T-cell (primary cell): ENCODE measurements at regions not wholly inside any gene's neighbourhood (a gene's known extent, or its start where the extent isn't known, plus 50 kb on each side); places are given as distances from the start of the nearest gene placed in this dataset.

ENCODE experiments used
- ATAC-seq, 4 experiments: fragments of 200-7000 bp in 3 of 4; fragments of 150-1000 bp in 1 of 4; cut with Tn5 transposase; replicated peaks in 1 of 4; 1 replicate in 3 of 4; 2 replicates in 1 of 4; pipeline ENCODE4 v1.10.0; 2021; ENCODE audit warnings: moderate library complexity in 3 of 4, mild to moderate bottlenecking in 2 of 4, moderate number of reproducible peaks in 1 of 4
- CTCF ChIA-PET, 2 donors: fragments of 300-600 bp; sonication (Branson Sonifier 250); formaldehyde crosslinking; loops; one replicate each; lab custom pipeline; 2022; ENCODE audit warnings: antibody characterized with exemption in 2 of 2; lab: Charles Lee
- POLR2A ChIA-PET, 2 donors: fragments of 300-600 bp; sonication (Branson Sonifier 250); formaldehyde crosslinking; loops; one replicate each; lab custom pipeline; 2022; ENCODE audit warnings: antibody characterized with exemption in 2 of 2; lab: Charles Lee
- DNase-seq, 35 experiments: peaks; one replicate each; pipeline versions ENCODE4 v3.0.0 to v3.0.0-alpha.2; 2013 to 2023
- H3K27ac ChIP-seq: one replicate; pipeline ENCODE4 v1.5.1; 2013; ENCODE audit warnings: low read length
- H3K27me3 ChIP-seq, 2 experiments: replicated peaks in 1 of 2; 1 replicate in 1 of 2; 2 replicates in 1 of 2; pipeline versions ENCODE4 v1.6.1 to v1.7.0; 2013; ENCODE audit warnings: low read length in 1 of 2, mixed read lengths in 1 of 2; ENCODE audit not compliant: control insufficient read depth in 2 of 2, insufficient read depth in 2 of 2; ENCODE audit errors: extremely low read depth in 1 of 2
- H3K36me3 ChIP-seq, 2 donors: 1 replicate in 1 of 2; 2 replicates in 1 of 2; pipeline versions ENCODE4 v1.6.1 to v1.7.0; 2013; ENCODE audit warnings: low read length in 1 of 2; ENCODE audit not compliant: control insufficient read depth in 2 of 2, insufficient read depth in 1 of 2; ENCODE audit errors: extremely low read depth in 1 of 2
- H3K4me1 ChIP-seq, 2 experiments: 1 replicate in 1 of 2; 2 replicates in 1 of 2; pipeline versions ENCODE4 v1.6.1 to v1.7.0; 2013; ENCODE audit warnings: low read length in 2 of 2, mixed read lengths in 1 of 2; ENCODE audit not compliant: insufficient read depth in 2 of 2, control insufficient read depth in 1 of 2; ENCODE audit errors: extremely low read depth in 1 of 2
- H3K4me3 ChIP-seq, 2 donors: 1 replicate in 1 of 2; 2 replicates in 1 of 2; pipeline versions ENCODE4 v1.5.1 to v1.7.0; 2013; ENCODE audit warnings: mild to moderate bottlenecking in 2 of 2, low read length in 1 of 2, moderate library complexity in 1 of 2; ENCODE audit not compliant: control insufficient read depth in 1 of 2; ENCODE audit errors: extremely low read depth in 1 of 2
- H3K9me3 ChIP-seq: 2 replicates; pipeline ENCODE4 v1.7.0; 2013
- H3K27ac Mint-ChIP-seq, 2 donors: one replicate each; pipeline ENCODE4 v1.8.0; 2020 to 2021; ENCODE audit warnings: mild to moderate bottlenecking in 2 of 2, mixed read lengths in 2 of 2
- H3K27me3 Mint-ChIP-seq, 2 donors: one replicate each; pipeline ENCODE4 v1.8.0; 2021 to 2022; ENCODE audit warnings: mixed read lengths in 2 of 2
- H3K36me3 Mint-ChIP-seq: one replicate; pipeline ENCODE4 v1.8.0; 2021; ENCODE audit warnings: mixed read lengths
- H3K4me1 Mint-ChIP-seq, 3 donors: one replicate each; pipeline ENCODE4 v1.8.0; 2020 to 2022; ENCODE audit warnings: mixed read lengths in 3 of 3, mild to moderate bottlenecking in 1 of 3
- H3K4me3 Mint-ChIP-seq, 3 donors: one replicate each; pipeline ENCODE4 v1.8.0; 2020 to 2022; ENCODE audit warnings: mild to moderate bottlenecking in 3 of 3, mixed read lengths in 3 of 3, moderate library complexity in 3 of 3
- H3K9me3 Mint-ChIP-seq, 3 donors: one replicate each; pipeline ENCODE4 v1.8.0; 2020 to 2022; ENCODE audit warnings: mixed read lengths in 3 of 3
- WGBS: methylation state at CpG from one replicate; pipeline ENCODE4 v1.1.5; 2013; ENCODE audit warnings: missing lambda C conversion rate; ENCODE audit not compliant: insufficient coverage; 5-methylcytosine and 5-hydroxymethylcytosine counted together

DNA sequence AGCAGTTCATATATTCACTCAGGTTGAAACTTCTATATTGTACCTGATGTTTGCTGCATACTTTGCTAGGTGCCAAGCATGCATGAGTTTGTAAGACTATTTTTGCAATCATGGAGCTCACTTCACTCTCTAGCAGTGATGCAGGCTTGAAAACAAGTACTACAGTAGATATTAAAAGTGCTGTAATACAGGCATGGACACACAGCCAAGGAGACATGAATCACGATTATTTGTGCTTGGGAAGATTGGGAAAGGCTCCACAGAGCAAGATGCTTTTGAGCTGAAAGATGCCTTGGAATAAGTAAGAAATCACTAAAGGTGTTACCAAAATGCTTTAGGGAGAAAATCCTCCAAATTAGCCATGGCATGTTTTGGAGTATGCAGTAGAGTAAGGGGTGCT, 427.4 kb downstream of the UTRN start:
- POLR2A ChIA-PET: no interaction called here
- Histone ChIP-seq H3K9me3 (no peaks in the 10 kb centered on the region), H3K27me3 (no peaks in the 10 kb centered on the region), H3K4me3 (no peak overlapping the region), H3K4me1 (no peaks in the 10 kb centered on the region), H3K27ac (no peak overlapping the region), H3K36me3 (peaks cover 0 to 11% of the 10 kb centered on the region in 2 donors)
- CTCF ChIA-PET: no interaction called here
- no CpG with 5 or more reads among the region's 1 CpG for WGBS
- H3K9me3 Mint-ChIP-seq: no peaks in the 10 kb centered on the region
- H3K27ac Mint-ChIP-seq: no peak overlapping the region
- H3K36me3 Mint-ChIP-seq: peaks cover 43% of the 10 kb centered on the region
- no peaks in the 10 kb centered on the region for H3K27me3 Mint-ChIP-seq
- peaks cover 1 to 8% (median 6%) of the 10 kb centered on the region in 3 donors for H3K4me1 Mint-ChIP-seq
- no peak overlapping the region for H3K4me3 Mint-ChIP-seq
- ATAC-seq (no peak), DNase-seq (no peak)

DNA sequence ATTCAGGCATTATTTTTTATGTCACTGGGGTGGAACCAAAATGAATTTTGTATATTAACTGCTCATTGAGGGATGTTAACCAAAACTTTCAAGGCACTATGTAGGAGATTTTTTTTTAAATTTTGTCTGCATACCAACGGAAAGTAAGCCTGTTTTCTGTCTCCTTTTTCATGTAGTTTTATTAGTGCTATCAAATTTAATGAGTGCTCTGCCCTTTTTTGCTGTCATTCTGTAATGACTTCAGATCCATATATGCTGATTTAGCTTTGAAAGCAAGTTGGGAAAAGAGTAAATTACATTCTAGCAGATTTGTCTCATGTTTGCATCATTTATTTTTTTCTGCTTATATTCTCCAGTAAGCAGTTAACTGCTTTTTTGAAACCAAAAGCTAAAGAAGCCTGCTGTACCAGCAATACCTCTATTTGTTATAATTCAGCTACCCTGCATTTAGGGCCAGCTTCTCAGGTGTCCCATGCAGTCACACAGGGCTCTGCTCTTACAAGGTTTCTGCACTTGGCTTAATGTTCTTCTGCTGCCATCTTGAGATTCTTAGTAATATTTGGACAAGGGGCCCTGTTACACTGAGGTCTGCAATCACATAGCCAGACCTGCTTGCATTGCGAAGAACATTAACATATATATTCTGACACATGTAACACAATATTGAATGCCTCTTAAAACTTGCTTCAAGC, 429.0 kb downstream of the UTRN start:
- peaks cover 35% of the 10 kb centered on the region for H3K36me3 Mint-ChIP-seq
- 100% methylated on average over 1 of the region's 2 CpGs for WGBS
- no peak for DNase-seq
- H3K4me3 Mint-ChIP-seq: no peak overlapping the region
- H3K36me3 ChIP-seq: peaks cover under 1 to 10% of the 10 kb centered on the region in 2 donors
- H3K4me1 Mint-ChIP-seq: peaks cover 3 to 12% (median 4%) of the 10 kb centered on the region in 3 donors
- no peaks in the 10 kb centered on the region for H3K9me3 Mint-ChIP-seq
- POLR2A ChIA-PET: no interaction called here
- H3K27ac ChIP-seq: no peak overlapping the region
- H3K4me1 ChIP-seq: no peaks in the 10 kb centered on the region
- no peak for ATAC-seq
- H3K9me3 ChIP-seq: no peaks in the 10 kb centered on the region
- H3K27me3 ChIP-seq: no peaks in the 10 kb centered on the region
- no peaks in the 10 kb centered on the region for H3K27me3 Mint-ChIP-seq
- CTCF ChIA-PET: no interaction called here
- H3K4me3 ChIP-seq: no peak overlapping the region
- H3K27ac Mint-ChIP-seq: no peak overlapping the region

- peaks cover 35% of the 10 kb centered on the region for H3K36me3 Mint-ChIP-seq
- no peaks in the 10 kb centered on the region for H3K27me3 Mint-ChIP-seq
- no peak for DNase-seq
- peaks cover 5 to 16% (median 15%) of the 10 kb centered on the region in 3 donors for H3K4me1 Mint-ChIP-seq
- H3K9me3 Mint-ChIP-seq: no peaks in the 10 kb centered on the region
- Histone ChIP-seq H3K4me3 (no peak overlapping the region), H3K9me3 (no peaks in the 10 kb centered on the region), H3K36me3 (peaks cover 4 to 11% of the 10 kb centered on the region in 2 donors), H3K27me3 (no peaks in the 10 kb centered on the region), H3K27ac (no peak overlapping the region), H3K4me1 (peaks cover 0 to 2% of the 10 kb centered on the region in 2 experiments)
- CTCF ChIA-PET: interaction anchor here in 1 of 2 donors (0.6 kb wide), 2 partner anchors 172 to 757 kb away, joined by 3 read pairs; no protein-coding TSS in a partner anchor
- 66% methylated on average over 2 of the region's 2 CpGs for WGBS
- ATAC-seq: no peak
- POLR2A ChIA-PET: interaction anchor here in 1 of 2 donors (0.6 kb wide), 1 partner anchor 35 kb away, joined by 3 read pairs; no protein-coding TSS in a partner anchor
- H3K4me3 Mint-ChIP-seq: no peak overlapping the region
- H3K27ac Mint-ChIP-seq: peak overlapping the region in 1 of 2 donors; percentile 19
Observed at GRCh38 chr6:144715344-144715743, 430.2 kb downstream of the UTRN start.

- ChIA-PET POLR2A (no interaction called here), CTCF (no interaction called here)
- no peak overlapping the region for H3K27ac Mint-ChIP-seq
- H3K9me3 Mint-ChIP-seq: no peaks in the 10 kb centered on the region
- H3K27ac ChIP-seq: no peak overlapping the region
- peaks cover 9 to 30% (median 25%) of the 10 kb centered on the region in 3 donors for H3K4me1 Mint-ChIP-seq
- WGBS: no CpG with 5 or more reads among the region's 2 CpGs
- peaks cover 55% of the 10 kb centered on the region for H3K36me3 Mint-ChIP-seq
- no peak overlapping the region for H3K4me3 ChIP-seq
- H3K4me1 ChIP-seq: peaks cover 0 to 2% of the 10 kb centered on the region in 2 experiments
- H3K36me3 ChIP-seq: peaks cover 4 to 13% of the 10 kb centered on the region in 2 donors
- no peaks in the 10 kb centered on the region for H3K27me3 ChIP-seq
- H3K4me3 Mint-ChIP-seq: no peak overlapping the region
- no peaks in the 10 kb centered on the region for H3K9me3 ChIP-seq
- H3K27me3 Mint-ChIP-seq: no peaks in the 10 kb centered on the region
- ATAC-seq: no peak
- no peak for DNase-seq
Observed at GRCh38 chr6:144718431-144718830, 433.3 kb downstream of the UTRN start.

DNA sequence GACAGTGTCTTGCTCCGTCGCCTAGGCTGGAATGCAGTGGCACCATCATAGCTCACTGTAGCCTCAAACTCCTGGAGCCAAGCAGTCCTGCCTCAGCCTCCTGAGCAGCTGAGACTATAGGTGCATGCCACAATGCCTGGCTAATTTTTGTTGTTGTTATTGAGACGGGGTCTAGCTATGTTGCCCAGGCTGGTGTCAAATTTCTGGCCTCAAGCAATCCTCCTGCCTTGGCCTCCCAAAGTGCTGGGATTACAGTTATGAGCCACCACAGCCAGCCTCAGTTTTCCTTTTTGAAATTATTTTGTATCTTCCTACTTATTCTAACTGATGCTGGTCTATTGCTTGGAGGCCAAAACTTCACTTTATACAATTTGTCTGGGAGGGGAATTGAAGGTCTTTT, 436.1 kb downstream of the UTRN start:
- Histone ChIP-seq H3K27me3 (no peaks in the 10 kb centered on the region), H3K4me1 (peaks cover 3 to 9% of the 10 kb centered on the region in 2 experiments), H3K9me3 (no peaks in the 10 kb centered on the region), H3K27ac (no peak overlapping the region), H3K4me3 (no peak overlapping the region), H3K36me3 (peaks cover 4 to 16% of the 10 kb centered on the region in 2 donors)
- Mint-ChIP-seq H3K9me3 (no peaks in the 10 kb centered on the region), H3K4me1 (peaks cover 26 to 51% (median 36%) of the 10 kb centered on the region in 3 donors), H3K36me3 (peaks cover 60% of the 10 kb centered on the region), H3K4me3 (no peak overlapping the region), H3K27ac (peak overlapping the region in 1 of 2 donors; percentile 11), H3K27me3 (no peaks in the 10 kb centered on the region)
- DNase-seq (no peak), ATAC-seq (no peak)
- POLR2A ChIA-PET: no interaction called here
- CTCF ChIA-PET: no interaction called here
- WGBS: 94% methylated on average over 2 of the region's 3 CpGs

DNA sequence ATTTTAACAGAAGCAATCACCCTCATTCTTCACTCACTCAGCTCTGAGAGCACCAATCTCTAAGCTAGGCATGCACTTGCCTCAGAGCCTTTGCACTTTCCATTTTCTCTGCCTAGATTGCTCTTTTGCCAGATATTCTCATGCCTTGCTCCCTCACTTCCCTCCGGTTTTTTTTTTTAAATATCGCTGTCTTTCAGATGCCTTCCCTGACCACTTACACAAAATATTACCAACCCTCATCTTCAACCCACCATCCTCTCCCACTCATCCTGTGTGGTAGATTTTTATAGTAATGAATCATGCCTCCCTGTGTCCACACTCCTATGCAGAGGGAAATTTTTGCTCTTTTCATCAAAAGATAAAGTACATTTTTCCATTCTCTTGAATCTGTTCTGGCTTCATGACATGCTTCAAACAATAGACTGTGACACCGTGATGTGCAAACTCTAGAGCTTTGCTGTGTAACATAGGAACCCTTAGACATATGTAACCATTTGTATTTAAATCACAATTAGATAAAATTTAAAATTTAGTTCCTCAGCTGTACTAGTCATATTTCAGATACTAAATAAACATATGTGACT, 437.1 kb downstream of the UTRN start:
- Histone ChIP-seq H3K4me3 (no peak overlapping the region), H3K9me3 (no peaks in the 10 kb centered on the region), H3K27me3 (no peaks in the 10 kb centered on the region), H3K36me3 (peaks cover 4 to 18% of the 10 kb centered on the region in 2 donors), H3K27ac (no peak overlapping the region), H3K4me1 (peaks cover 3 to 13% of the 10 kb centered on the region in 2 experiments)
- Mint-ChIP-seq H3K36me3 (peaks cover 66% of the 10 kb centered on the region), H3K27me3 (no peaks in the 10 kb centered on the region), H3K4me1 (peaks cover 34 to 62% (median 44%) of the 10 kb centered on the region in 3 donors), H3K9me3 (no peaks in the 10 kb centered on the region), H3K27ac (no peak overlapping the region), H3K4me3 (no peak overlapping the region)
- WGBS: no CpG with 5 or more reads among the region's 3 CpGs
- DNase-seq: no peak
- ATAC-seq: no peak
- POLR2A ChIA-PET: interaction anchor here in 1 of 2 donors (0.6 kb wide), 1 partner anchor 83 kb away, joined by 4 read pairs; no protein-coding TSS in a partner anchor
- CTCF ChIA-PET: no interaction called here
